Activated CD8-positive, alpha-beta memory T cell treated with anti-CD3 and anti-CD28 coated beads for 1 hour (primary cell): ENCODE measurements at regions not wholly inside any gene's neighbourhood (a gene's known extent, or its start where the extent isn't known, plus 50 kb on each side); places are given as distances from the start of the nearest gene placed in this dataset.

ENCODE experiments used
- DNase-seq, 2 donors: peaks; one replicate each; pipeline ENCODE4 v3.0.0-alpha.2; 2020; ENCODE audit warnings: low read depth in 1 of 2; ENCODE audit errors: extremely low read depth in 1 of 2

DNA sequence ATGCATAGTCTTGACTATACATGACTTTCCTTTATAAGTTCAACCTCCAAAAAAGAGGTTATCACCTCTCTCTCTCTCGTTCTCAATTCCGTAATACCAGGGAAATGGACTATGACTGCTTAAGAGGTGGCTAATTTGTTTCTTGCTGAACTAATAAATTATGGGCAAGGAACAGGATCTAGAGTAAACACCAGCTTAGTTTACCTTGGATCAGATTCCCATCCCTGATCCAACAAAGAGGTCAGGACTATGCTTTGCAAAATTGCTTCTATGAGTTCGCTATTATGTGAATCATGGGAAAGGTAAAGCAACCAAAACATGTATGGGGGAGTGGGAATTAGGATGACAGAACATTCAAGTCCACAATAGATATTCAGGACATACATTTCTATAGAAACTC is 630.7 kb downstream of the HACE1 start:
- DNase-seq: no peak

DNA sequence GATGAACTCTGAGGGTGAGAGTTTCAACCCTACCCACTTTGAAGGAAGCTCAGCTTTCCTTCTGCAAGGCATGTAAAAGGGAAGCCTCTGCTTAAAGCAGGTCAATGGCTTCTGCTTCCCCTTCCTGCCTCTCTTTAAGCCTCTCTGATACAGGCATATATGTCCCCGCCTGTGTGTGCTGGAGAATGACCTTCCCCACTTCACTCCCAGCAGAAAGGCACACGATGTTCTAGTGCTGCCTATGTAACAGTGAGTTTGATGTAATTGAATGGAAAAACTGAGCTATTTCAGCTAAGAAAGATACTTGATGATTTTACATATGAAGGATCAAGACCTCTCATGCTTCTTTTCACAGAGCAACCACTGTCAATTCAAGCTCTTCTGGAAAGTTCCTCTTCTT is 632.2 kb downstream of the HACE1 start:
- no peak for DNase-seq

DNA sequence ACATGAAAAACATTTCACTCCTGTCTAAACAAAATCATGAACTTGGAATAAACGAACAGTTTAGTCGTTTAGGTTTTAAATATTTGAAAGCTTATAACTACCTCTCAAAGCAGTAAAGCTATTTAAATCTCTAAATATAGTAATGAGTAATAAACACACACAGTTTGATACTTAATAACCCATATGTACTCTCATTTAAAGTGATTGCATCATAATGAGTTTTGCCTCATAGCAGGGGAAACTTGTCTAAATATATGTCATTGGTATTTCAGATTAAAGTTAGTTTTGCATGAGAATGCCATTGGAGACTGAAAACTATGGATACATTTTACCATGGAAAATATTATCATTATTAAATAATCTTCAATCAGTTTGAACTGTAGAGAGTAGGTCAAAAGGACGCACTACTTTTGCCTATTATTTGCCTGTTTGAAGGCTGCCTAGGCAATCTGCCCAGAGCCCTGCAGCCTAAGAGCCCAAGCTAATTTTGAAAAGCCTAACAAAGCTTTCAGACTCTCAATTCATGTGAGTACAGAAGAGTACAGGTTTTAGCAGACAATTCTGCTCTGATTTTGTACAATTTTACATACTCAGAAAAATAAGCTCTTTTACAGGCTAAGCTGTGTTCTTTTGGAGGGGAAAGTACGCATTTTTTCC is 632.8 kb downstream of the HACE1 start:
- no peak for DNase-seq

DNA sequence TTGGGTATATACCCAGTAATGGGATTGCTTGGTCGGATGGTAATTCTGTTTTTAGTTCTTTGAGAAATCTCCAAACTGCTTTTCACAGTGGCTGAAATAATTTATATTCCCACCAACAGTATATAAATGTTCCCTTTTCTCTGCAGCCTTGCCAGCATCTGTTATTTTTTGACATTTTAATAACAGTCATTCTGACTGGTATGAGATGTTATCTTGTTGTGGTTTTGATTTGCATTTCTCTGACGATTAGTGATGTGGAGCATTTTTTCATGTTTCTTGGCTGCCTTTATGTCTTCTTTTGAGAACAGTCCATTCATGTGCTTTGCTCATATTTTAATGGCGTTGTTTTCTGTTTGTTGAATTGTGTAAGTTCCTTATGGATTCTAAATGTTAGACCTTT is 641.6 kb downstream of the HACE1 start:
- DNase-seq: no peak

DNA sequence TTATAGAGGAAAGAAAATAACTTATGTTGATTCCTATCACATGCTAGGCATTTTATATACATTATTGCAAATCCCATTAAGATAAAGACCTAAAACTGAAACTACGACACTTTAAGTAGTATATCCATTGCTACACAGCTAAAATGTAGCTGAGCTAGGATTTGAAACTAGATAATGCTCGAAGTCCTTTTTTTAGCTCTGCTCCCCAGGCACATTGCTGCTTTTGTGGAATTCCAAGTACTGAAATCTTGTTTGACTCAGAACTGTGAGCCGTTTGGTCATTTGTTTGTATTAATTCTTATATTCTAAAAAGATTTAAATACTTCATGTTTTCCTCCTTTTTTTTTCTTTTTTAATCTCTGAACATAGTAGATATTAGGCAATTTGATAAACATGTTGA is 644.8 kb downstream of the HACE1 start:
- DNase-seq: no peak

DNA sequence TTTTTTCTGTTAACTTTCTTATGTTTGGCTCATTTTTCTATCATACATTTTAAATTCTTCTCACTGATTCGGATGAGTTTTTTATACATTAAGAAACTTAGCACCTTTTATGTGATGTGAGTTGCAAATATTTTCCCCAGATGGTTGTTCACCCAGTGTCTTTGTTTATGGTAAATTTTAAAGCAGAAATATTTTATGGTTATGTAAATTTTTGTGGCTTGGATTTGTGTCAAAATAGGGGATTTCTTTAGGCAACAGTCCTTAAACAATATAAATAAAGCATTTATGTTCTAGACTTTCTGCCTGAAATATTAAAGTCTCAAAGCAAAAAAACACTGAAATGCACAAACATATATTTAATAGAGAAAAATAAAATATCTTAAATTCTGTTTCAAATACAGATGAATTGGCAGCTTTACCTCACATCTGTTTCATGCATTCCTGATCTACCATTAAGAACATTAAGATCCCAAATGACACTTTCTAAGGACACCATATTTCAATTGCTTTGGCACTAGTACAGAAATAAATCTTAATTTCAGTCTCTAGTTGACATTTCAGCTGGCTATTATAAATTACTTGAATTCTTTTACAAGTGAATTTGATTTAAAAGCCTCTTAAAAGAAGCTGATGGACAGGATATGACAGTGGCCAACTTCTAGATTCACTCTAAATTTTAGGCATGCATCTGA is 646.6 kb downstream of the HACE1 start:
- no peak for DNase-seq

DNA sequence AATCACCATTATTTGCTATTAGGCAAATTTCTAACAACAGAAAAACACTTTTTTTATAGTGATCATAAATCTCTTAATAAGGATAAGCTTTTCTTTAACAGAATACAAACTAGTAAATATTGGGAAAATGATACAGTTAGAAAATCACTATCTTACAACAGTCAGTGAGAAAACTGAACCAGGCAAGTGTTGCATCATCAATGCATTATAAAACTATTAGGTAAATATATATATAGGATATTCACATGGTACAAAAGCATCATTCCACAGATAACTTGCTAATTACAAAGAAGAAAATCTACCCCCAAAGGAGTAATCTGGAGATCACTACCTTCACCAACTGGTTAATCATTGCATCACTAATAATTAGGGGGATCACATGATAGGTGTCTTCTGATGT is 652.1 kb downstream of the HACE1 start:
- no peak for DNase-seq

DNA sequence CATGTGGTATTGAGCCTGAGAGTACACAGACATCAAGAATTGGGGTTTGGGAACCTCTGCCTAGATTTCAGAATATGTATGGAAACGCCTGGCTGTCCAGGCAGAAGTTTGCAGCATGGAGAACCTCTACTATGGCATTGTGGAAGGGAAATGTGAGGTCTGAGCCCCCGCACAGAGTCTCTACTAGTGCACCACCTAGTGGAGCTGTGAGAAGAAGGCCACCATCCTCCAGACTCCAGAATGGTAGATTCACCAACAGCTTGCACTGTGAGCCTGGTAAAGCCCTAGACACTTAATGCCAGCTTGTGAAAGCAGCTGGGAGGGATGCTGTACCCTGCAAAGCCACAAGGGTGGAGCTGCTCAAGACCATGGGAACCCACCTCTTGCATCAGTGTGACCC is 658.2 kb downstream of the HACE1 start:
- DNase-seq: no peak

DNA sequence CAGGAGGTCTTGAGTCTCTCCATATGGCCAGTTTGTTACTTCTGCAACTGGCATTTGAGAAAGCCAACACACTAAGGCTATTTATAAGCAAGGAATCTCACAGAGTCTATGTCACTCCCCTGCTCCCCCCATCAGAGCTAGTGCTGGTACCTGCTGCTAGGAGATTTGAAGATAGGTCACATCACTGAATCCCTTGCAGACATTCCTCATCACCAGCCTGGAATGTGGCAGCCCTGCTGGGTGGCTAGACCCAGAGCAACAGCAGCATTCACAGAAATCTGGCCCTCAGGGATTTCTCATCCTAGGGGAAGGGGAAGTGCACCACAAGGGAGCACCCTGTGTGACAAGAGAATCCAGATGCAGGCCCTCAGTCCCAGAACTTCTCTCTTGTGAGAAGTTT is 672.1 kb downstream of the HACE1 start:
- no peak for DNase-seq

DNA sequence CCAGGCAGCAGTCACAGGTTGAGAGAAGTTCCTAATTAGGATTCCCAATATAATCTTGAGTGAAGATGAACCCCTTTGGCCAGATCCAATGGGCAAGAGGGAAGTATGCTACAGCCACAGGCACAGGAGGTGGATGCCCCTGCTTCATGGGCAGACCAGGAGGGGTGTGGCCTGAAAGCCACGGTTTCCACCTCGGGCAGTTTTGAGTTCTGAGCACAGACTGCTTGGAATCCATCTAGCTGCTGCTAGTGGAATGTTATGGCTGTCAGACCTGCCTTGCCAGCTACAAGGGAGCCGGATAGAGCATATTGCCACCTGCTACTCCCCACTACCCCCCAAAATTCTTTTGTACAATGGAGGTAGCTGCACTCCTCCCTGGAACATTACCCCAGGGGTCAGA is 672.9 kb downstream of the HACE1 start:
- DNase-seq: no peak

DNA sequence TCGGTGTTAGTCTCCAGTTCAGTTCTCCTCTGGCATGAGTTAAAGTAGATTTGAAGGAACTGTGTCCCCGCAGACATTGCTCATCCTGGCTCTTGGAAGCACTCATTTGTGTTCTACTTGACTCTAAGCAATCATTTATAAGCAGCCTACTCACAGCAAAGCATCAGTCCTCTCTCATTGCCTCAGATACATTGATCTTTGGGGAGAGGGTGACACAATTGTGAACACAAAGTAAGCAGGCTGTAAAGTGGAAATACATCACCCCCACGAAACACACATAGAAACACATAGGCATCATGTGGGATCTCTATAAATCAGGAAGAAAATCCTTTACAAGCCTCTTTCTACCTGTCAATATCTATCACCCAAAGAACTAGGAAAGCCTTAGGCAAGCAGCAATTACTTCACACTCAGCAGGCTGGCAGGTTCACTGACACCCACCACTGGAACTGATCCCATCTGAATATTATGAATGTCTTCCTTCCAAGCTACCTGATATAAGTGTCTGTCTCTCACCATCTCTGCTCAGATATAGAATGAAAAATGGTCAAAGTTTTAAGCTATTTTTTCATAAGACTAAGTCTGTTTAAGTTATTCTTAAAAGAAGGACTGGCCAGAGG is 675.8 kb downstream of the HACE1 start:
- DNase-seq: no peak

DNA sequence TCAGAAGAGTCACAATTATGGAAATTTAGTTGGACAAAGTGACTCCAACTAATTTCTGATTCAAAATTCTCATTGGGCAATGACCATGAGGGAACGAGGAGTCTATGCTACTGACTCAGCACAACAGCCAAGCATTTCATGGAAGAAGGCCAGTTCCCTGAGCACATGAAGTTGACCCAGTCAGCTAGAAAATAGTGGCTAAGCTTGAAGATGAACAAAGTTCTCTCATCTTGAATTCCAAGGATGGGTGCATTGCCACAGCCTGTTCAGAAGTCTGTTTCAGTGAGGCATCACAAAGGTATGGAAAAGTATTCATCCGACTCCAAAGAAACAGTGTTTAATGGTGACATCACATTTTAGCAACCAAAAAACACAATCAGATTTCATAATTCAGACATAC is 676.9 kb downstream of the HACE1 start:
- no peak for DNase-seq

DNA sequence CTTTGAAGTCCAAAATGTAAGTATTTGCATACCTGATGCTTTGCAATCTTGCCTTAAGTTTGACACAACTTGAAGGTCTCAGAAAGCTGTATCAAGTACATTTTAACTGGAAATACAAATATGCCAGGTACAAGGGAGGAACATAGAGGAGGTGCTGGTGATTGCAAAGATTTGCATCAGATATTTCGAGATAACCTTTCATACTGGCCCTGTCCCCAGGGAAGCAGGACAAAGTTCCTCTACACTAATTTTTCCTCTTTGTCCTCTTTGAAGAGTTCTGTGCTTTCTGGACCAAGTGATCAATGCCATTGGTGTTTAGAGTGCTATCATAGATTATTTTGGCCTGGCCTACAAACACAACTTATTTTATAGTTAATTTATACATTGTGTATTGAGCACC is 686.1 kb downstream of the HACE1 start:
- no peak for DNase-seq

DNA sequence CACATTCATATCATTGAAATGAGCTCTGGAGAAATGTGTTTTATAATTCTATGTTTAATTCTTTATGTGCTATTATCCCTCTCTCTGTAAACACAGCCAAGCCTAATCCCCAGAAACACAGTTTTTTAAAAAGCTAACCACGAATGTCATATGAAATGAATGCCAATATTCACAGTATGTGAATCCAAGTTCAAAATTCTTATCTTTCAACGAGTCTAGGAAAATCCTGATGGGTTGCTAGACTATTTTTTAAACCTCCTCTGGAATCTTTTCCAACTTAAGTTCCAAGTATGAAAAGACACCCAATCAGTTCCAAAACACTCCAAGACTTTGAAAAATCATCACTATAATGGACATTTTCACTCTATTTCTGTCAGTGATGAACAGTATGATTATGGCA is 689.3 kb downstream of the HACE1 start:
- DNase-seq: no peak

DNA sequence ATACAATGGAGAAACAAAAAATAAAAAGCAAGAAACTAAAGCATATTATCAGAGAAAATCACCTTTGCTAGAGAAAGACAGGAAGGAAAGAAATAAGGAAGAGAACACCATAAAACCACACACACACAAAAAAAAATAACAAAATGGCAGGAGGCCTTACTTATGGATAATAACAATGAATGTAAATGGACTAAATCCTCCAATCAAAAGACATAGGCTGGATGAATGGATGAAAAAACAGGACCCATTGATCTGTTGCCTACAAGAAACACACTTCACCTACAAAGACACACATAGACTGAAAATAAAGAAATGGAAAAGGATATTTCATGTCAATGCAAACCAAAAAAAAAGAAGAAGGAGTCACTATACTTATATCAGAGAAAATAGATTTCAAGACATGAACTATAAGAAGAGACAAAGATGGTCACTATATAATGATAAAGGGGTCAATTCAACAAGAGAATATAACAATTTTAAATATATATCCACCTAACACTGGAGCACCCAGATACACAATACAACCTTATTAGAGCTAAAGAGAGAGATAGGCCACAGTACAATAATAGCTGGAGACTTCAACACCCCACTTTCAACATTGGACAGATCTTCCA is 693.6 kb downstream of the HACE1 start:
- DNase-seq: no peak

DNA sequence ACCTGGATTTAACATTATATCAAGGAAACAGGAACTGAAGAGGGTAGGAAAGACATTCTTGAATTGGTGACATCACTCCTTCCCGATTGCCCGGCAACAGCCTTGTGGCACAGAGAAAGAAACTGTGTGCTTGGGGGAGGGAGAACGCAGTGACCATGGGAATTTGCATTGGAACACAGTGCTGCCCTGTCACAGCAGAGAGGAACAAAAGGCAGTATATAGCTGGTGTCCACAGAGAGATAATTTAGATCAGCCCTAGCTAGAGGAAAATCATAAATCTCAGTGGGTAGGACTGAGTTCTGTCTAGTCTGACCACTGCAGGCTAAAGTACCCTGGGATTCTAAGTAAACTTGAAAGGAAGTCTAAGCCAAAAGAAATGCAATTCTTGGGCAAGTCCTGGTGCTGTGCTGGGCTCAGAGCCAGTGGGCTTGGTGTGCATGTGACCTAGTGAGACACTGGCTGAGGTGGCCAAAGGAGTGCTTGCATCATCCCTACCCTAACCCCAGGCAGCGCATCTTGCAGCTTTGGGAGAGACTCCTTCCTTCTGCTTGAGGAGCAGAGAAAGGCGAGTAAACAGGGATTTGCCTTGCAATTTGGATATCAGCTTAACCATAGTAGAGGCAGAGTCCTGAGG is 697.6 kb downstream of the HACE1 start:
- no peak for DNase-seq

DNA sequence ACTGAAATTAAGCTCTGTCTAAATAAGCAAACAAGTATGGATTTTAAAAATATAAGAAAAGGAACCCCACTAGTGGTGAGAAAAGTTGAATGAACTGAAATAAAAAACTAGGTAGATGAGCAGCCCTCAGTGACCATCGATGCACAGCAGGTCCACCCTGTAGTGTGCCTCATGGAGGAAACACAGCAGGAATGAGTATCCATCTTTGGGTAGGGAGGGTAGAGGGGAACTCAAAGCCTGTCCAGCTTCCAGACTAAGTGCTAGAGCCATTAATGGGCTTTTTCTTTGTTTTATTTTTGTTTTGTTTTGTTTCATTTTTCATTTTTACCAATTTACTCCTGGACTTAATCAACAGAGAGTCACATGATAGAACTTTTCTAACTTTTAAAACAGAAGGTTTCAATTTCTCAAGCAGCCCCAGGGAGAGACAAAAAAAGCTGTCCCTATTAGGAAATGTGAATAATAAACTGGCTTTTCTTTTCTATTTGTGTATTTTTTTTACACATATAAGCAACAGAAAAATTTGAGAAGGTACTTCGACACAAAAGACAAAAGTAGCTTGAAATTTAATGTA is 700.6 kb downstream of the HACE1 start:
- DNase-seq: no peak

DNA sequence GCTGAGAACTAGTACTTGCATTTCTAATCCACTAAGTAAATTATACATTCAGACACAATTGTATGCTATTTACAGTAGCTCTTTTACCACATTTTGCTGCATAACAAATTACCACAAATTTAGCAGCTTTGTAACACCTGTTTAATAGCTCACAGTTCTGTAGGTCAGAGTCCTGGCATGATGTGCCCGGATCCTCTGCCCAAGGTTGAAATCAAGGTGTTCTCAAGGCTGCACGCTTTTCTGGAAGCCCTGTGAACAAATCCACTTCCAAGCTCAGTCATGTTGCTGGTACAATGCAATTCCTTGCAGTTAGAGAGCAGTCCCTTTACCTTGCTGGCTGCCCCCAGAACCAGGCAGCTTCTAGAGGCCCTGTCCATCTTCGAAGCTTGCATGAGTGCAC is 716.0 kb downstream of the HACE1 start:
- no peak for DNase-seq

DNA sequence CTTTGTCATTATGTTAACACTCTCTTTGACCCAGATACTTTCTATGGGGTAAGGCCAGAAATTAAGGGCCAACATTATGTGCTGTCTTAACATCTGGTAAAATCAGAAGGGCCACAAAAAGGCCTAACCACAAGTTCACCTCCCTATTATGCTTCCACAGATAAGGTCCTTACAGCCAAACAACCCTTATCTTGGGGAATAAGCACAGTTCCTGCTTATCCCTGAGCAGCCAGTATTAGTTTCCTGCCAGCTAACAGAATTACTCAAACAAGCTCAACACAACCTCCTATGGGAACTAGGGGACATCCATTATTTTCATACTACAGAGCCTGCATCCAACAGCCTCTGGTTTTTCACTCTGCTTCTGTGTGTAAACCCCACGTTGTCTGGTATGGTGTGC is 724.8 kb downstream of the HACE1 start:
- DNase-seq: no peak

DNA sequence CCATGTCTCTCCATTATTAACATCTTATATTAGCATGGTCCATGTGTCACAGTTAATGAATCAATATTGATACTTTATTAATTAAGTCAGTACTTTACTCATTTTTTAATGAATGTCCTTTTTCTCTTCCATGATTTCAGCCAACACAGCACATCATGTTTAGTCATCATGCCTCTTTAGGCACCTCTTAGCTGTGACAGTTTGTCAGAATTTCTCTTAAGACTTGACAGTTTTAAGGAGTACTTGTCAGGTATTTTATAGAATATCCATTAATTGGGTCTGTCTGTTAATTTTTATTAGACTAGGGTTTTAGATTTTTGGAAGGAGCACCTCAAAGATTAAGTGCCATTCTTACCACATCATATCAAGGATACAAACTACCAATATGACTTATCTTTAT is 729.4 kb downstream of the HACE1 start:
- no peak for DNase-seq

DNA sequence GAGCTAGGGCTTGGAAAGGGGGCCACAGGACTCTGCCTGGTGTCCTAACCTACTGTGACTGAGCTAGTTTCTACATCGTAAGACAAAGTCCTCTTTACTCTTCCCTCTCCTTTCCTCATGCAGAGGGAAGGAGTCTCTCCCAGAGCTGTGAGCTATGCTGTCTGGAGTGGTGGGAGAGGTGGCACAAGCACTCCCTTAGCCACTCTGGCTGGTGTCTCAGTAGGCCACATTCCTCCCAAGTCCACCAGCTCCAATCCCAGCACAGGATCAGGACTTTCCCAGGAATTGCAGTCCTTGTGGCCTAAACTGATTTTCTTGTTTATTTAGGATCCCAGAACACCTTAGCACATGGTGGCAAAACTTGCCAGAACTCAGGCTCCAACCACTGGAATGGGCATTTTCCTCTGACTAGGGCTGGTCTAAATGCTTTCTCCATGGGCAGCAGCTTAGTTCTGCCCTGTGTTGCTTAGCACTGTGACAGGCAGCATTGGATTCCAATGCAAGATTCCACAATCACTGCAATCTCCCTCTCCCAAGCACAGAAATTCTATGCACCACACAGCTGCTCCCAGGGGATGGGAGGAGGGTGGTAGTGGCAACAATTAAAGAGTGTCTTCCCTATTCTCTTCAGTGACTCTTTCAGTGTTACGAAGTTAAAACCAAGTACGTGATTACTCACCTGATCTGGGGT is 733.3 kb downstream of the HACE1 start:
- DNase-seq: no peak
